Endothelial cell of hepatic sinusoid (primary cell): ENCODE measurements at regions not wholly inside any gene's neighbourhood (a gene's known extent, or its start where the extent isn't known, plus 50 kb on each side); places are given as distances from the start of the nearest gene placed in this dataset.

Experiments used
- in situ Hi-C: cut with HindIII; loops from 2 replicates; pipeline ENCODE4 v1.10.0; 2017; ENCODE audit warnings: low sequenced_read_pairs

DNA sequence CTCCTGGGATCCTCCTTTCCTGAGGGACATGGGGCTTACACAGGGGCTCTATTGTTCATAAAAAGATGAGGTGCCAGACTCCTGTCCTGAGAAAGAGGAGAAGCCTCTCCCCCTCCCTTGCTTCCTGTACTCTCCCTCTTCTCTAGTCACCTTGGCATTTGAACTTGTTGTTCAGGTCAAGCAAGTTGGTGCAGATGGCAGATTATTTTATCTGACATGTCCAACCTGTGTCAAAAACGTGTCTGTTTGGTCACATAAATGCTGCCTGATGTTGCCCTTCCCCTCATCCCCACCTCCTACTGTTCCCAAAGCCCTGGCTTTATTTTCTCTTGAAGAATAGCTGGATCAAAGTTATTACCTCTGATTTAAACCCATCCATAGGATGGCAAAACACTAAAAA, 154.8 kb downstream of the TMX1 start:
- in situ Hi-C loops = no loop called here

- in situ Hi-C loops = no loop called here
Measured at GRCh38 chr14:51395361-51395849, 155.4 kb downstream of the TMX1 start.

DNA sequence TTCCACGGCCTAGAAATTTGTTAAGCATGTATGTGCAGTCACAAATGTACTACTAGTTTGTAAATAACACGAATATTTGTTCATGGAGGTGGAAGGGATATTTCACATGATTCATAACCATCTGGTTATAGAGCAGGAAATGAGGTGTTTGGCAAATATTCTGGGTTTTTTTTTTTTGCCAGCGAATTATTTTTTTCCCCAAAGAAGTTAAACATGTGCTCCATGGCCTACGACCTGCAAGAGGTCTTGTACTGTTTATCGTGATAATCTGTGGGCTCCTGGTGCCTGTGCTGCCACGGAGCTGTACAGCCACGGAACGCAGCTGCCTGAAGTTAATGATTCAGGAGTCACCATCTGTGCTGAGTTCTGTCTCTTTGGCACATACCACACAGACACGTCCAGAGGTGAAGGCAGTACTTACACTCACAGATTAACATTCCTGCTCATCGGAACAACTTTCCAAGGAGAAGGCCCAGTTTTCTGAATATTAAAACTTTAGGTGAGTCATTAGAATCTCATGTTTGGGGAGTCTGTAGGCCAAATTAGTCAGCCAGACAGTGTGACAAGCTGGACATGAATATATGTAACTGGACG, 156.3 kb downstream of the TMX1 start:
- in situ Hi-C loops = no loop called here

DNA sequence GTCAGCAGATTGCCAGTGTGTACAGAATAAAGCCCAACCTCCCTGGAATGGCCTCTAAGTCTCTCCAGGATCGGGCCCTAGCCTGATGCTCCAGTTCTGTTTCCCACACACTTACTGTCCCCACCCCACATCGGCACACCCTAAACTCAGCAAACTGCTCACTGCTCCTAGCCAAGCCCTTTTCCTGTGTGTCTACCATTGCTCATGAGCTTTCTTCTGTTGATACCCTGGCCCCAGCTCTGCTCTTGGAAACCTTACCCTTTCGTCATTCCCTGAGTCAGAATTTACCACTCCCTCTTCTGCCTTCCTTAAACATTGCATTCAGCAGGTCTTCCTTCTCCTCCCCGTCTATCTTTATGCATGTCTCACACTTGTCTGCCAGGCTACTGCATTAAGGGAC, 158.9 kb downstream of the TMX1 start:
- in situ Hi-C loops = no loop called here

- in situ Hi-C loops = no loop called here
Measured at GRCh38 chr14:51400139-51400538, 160.1 kb downstream of the TMX1 start.

DNA sequence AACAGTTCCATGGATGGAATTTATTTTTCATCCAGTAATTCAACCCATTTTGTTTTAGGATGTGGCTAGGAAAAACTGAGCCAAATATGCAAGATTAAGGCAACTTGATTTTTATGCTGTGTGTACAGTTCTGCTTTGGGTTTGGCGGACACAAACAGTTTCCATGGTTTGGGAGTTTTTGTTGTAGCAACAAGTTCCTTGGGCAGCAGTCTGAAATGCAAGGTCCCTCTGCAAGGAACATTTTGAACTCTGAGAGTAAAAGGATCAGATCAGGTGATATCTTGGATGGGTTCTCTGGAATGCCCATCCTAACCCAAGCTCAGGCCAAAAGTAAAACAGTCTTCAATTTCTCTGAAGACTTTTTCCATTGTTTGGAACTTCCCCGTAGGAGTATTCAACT, 161.2 kb downstream of the TMX1 start:
- in situ Hi-C loops = no loop called here

- in situ Hi-C loops = no loop called here
Measured at GRCh38 chr14:51401756-51402155, 161.7 kb downstream of the TMX1 start.

GRCh38 chr14:51410897-51411296, 170.8 kb downstream of the TMX1 start:
- in situ Hi-C loops = no loop called here

DNA sequence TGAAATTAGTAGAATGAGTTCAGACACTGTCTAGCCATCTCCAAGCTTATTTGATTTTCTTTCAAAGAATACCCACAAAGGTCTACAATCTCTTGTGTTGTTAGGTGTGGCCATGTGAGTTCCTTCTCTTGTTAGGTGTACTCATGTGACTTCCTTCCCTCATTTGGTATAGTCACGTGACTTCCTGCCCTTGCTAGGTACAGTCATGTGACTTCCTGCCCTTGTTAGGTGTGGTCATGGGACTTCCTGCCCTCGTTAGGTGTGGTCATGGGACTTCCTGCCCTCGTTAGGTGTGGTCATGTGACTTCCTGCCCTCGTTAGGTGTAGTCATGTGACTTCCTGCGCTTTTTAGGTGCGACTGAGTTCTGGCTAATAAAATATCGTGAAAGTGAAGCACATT, 179.6 kb downstream of the TMX1 start:
- in situ Hi-C loops = loop anchor here (5.0 kb wide), 1 partner anchor 47 kb away; no protein-coding TSS in a partner anchor

- in situ Hi-C loops = loop anchor here (5.0 kb wide), 1 partner anchor 50 kb away; no protein-coding TSS in a partner anchor
Measured at GRCh38 chr14:51422704-51423103, 182.7 kb downstream of the TMX1 start.

- in situ Hi-C loops = loop anchor here (5.0 kb wide), 1 partner anchor 52 kb away; no protein-coding TSS in a partner anchor
Measured at GRCh38 chr14:51424041-51424440, 184.0 kb downstream of the TMX1 start.

DNA sequence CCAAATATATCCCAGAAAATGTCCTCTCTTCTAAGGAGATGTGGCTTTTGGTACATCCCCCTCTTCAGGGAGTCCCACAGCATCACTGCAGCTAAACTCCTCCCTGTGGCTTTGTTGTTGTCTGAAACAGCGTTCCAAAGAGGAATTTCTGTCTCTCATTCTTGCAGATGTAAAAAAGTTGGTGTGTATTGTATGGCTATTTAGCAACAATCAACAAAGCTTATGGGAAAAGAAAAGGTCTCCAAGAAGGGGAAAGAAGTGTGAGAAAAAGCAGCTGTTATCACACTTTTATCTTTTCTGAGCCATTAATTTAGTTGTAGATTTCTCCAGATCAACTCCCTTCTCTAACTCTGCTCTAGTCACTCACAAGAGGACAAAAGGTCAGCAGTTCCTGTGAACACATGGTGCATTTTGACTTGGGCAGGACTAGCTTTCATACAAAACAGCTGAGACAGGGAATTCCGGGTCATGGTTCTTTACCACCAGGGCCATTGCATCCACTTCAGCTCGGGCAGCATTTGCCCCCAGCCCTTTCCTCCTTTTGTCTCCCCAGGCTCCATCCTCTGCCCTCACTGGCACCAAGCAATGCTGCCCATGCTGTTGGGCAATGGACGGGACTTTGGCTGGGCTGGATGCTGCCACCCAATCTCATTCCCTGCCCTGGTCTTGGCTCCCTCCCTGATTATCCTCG, 184.7 kb downstream of the TMX1 start:
- in situ Hi-C loops = loop anchor here (5.0 to 25.0 kb wide), 2 partner anchors 52 to 137 kb away; no protein-coding TSS in a partner anchor

GRCh38 chr14:51428981-51429380, 188.9 kb downstream of the TMX1 start:
- in situ Hi-C loops = loop anchor here (25.0 kb wide), 1 partner anchor 142 kb away; no protein-coding TSS in a partner anchor

DNA sequence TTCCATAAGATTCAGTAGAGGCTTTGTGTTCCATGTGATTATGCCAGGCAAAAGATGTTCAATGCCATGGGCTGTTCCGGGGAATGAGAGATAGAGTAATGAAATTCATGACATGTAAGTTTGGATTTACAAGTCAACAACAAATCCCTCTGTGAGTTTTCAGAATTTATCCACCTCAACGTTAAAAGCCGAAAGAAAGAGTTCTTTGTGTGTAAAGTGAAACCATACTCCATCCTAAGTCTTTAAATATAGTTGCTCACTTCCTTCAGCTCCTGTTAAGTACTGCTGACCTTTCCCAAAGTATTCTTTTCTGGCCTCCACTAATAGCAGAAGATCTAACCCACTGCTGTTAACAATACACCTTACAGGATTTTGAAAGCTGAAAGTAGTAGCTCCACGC, 190.0 kb downstream of the TMX1 start:
- in situ Hi-C loops = loop anchor here (25.0 kb wide), 1 partner anchor 143 kb away; no protein-coding TSS in a partner anchor

DNA sequence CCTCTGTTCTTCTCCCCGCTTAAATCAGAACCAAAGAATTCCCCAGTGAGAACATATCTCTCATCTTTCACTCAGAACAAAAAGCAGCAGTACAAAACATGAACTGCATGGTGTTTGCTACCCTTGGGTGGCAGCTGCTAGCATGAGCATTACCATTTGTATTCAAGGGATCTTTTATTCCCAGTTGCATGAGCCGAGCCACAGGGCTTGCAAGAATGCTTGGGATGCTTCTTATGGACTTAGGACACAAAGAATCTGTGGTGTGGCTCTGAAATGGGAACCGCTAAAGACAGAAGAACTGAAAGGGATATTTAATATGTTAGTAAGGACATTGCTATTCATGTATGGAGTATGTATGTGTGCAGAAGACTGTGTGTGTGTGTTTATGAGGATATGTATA, 190.6 kb downstream of the TMX1 start:
- in situ Hi-C loops = loop anchor here (25.0 kb wide), 1 partner anchor 143 kb away; no protein-coding TSS in a partner anchor

DNA sequence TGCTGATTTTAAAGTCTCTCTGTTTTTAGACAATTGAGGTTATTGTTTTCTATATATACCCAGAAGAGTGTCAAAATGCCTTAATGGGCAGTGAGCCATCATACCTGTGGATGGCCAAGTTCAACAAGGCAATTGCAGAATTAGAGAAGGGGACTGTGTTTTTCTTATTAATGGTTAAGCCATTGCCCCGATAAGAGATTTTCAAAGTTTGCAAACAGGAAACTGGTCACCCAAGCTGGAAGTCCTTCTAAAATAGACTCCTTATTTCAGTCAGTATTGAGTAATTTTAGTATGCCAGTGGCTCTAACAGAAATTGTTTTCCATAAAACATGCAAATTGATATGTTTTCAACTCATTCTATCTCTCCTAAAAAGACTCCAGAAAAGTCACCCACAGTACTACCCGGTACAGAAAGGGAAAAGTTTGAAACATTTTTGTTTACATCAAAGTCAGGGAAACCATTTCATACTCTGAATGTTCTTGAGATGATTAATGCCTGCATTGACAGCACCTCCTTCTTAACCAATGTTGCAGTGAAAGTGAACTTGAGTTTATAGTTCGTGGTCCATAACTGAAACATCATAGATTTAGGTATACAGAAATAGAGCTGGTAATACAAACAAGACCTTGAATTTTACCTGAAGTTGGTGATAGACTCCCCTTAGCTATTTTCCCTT, 191.1 kb downstream of the TMX1 start:
- in situ Hi-C loops = loop anchor here (25.0 kb wide), 1 partner anchor 144 kb away; no protein-coding TSS in a partner anchor

DNA sequence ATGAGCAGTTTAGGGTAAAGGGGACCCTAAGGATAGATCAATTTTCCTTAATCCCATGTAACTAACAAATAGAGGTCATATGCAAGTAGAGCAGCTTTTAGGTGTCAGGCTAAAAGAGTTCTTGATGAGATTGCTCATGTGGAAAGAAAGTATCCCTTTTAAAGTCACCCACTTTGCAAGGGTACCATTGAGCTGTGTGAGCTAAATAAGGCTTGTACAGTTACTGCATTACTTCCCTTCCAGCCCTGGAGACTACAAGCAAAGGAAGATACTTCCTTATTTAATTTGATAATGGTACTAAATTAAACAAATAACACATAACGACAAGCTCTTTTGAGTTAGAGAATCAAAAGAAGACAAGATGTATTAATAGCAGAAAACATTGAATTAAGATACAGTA, 191.7 kb downstream of the TMX1 start:
- in situ Hi-C loops = loop anchor here (25.0 kb wide), 1 partner anchor 144 kb away; no protein-coding TSS in a partner anchor

GRCh38 chr14:51432302-51432948, 192.4 kb downstream of the TMX1 start:
- in situ Hi-C loops = loop anchor here (25.0 kb wide), 1 partner anchor 145 kb away; no protein-coding TSS in a partner anchor

- in situ Hi-C loops = loop anchor here (25.0 kb wide), 1 partner anchor 149 kb away; no protein-coding TSS in a partner anchor
Measured at GRCh38 chr14:51436630-51437029, 196.6 kb downstream of the TMX1 start.

DNA sequence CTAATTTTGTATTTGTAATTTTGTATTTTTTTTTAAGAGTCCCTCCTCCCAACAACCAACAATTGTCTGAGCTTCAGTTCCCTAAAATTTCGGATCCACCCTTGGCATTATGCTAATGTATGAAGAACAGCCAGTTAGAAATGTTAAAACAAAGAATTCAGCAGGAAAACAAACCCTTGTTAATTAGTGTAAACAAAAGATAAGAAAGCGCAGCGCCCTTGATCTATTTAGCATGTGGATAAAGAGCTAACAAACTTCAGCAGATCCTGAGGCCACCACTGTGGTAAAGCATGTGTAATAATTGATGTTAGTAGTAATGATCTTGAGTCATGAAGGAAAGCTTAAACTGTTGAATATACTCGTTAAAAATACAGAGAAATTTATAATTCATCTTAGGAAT, 199.8 kb downstream of the TMX1 start:
- in situ Hi-C loops = loop anchor here (10.0 to 25.0 kb wide), 2 partner anchors 153 to 345 kb away; no protein-coding TSS in a partner anchor

- in situ Hi-C loops = loop anchor here (10.0 to 25.0 kb wide), 2 partner anchors 154 to 344 kb away; no protein-coding TSS in a partner anchor
Measured at GRCh38 chr14:51441001-51441400, 201.0 kb downstream of the TMX1 start.
